H1 (cell line): ENCODE measurements at regions not wholly inside any gene's neighbourhood (a gene's known extent, or its start where the extent isn't known, plus 50 kb on each side); places are given as distances from the start of the nearest gene placed in this dataset.

ENCODE experiments used
- CTCF ChIA-PET: fragments of 300-600 bp; sonication (Branson Sonifier 250); formaldehyde crosslinking; loops from one replicate; lab custom pipeline; 2021; ENCODE audit not compliant: partially characterized antibody; lab: Charles Lee
- POLR2A ChIA-PET: fragments of 300-600 bp; sonication (Branson Sonifier 250); formaldehyde crosslinking; loops from one replicate; lab custom pipeline; 2021; ENCODE audit warnings: inconsistent platforms; ENCODE audit not compliant: partially characterized antibody; lab: Charles Lee
- DNase-seq, 2 experiments: peaks; one replicate each; pipeline versions ENCODE4 v3.0.0 to v3.0.0-alpha.2; 2010 to 2022; ENCODE audit warnings: low spot score in 2 of 2, low read depth in 1 of 2, mixed read lengths in 1 of 2
- FAIRE-seq: peaks from 2 replicates; lab custom pipeline; 2011; peaks lifted over from hg19 to GRCh38; lab: Jason Lieb, UNC
- H2AFZ ChIP-seq: 2 replicates; pipeline ENCODE4 v1.8.1; 2012; ENCODE audit warnings: low read length, inconsistent platforms
- H2AK5ac ChIP-seq: 2 replicates; pipeline ENCODE4 v1.6.1; 2013; ENCODE audit warnings: low read depth, low read length
- H2BK120ac ChIP-seq: replicated peaks from 2 replicates; pipeline ENCODE3; 2013; ENCODE audit warnings: low read depth, low read length, inconsistent platforms
- H2BK12ac ChIP-seq: 2 replicates; pipeline ENCODE4 v1.6.1; 2013; ENCODE audit warnings: low read depth, low read length
- H2BK15ac ChIP-seq: 2 replicates; pipeline ENCODE4 v1.6.1; 2013; ENCODE audit warnings: low read length
- H2BK20ac ChIP-seq: 2 replicates; pipeline ENCODE4 v1.6.1; 2013; ENCODE audit warnings: low read length
- H2BK5ac ChIP-seq: 2 replicates; pipeline ENCODE4 v1.6.1; 2013; ENCODE audit warnings: low read depth, low read length
- H3K14ac ChIP-seq: 2 replicates; pipeline ENCODE4 v1.6.1; 2013; ENCODE audit warnings: inconsistent platforms; ENCODE audit not compliant: insufficient read length
- H3K18ac ChIP-seq: 2 replicates; pipeline ENCODE4 v1.6.1; 2013; ENCODE audit warnings: low read length; ENCODE audit errors: extremely low read depth
- H3K23ac ChIP-seq: 2 replicates; pipeline ENCODE4 v1.6.1; 2013; ENCODE audit warnings: inconsistent platforms; ENCODE audit not compliant: insufficient read length
- H3K23me2 ChIP-seq: 2 replicates; pipeline ENCODE4 v1.6.1; 2013; ENCODE audit warnings: low read depth, low read length
- H3K27ac ChIP-seq: 2 replicates; pipeline ENCODE4 v1.6.1; 2011; ENCODE audit warnings: low read depth, low read length, inconsistent platforms
- H3K27me3 ChIP-seq, 4 experiments: replicated peaks in 1 of 4; 1 replicate in 1 of 4; 2 replicates in 3 of 4; pipeline versions ENCODE4 v1.6.1 to v1.8.1; 2011 to 2013; ENCODE audit warnings: low read length in 3 of 4, mild to moderate bottlenecking in 3 of 4, inconsistent platforms in 2 of 4, mixed read lengths in 2 of 4, moderate library complexity in 1 of 4; ENCODE audit not compliant: control insufficient read depth in 3 of 4, insufficient read depth in 3 of 4; ENCODE audit errors: extremely low read depth in 1 of 4
- H3K36me3 ChIP-seq, 4 experiments: 2 replicates each; pipeline versions ENCODE4 v1.6.1 to v1.8.1; 2011 to 2013; ENCODE audit warnings: mild to moderate bottlenecking in 4 of 4, low read length in 3 of 4, moderate library complexity in 2 of 4, control low read depth in 1 of 4, inconsistent platforms in 1 of 4; ENCODE audit not compliant: insufficient read depth in 4 of 4, control insufficient read depth in 2 of 4
- H3K4ac ChIP-seq: replicated peaks from 2 replicates; pipeline ENCODE3; 2013; ENCODE audit warnings: low read length, low read depth, mixed read lengths, inconsistent platforms; ENCODE audit not compliant: insufficient read length
- H3K4me1 ChIP-seq, 4 experiments: replicated peaks in 1 of 4; 1 replicate in 1 of 4; 2 replicates in 3 of 4; pipeline versions ENCODE4 v1.6.1 to v1.8.1; 2011 to 2013; ENCODE audit warnings: low read length in 3 of 4, inconsistent platforms in 2 of 4, mixed read lengths in 1 of 4; ENCODE audit not compliant: insufficient read depth in 4 of 4, control insufficient read depth in 3 of 4
- H3K4me2 ChIP-seq, 2 experiments: 2 replicates each; pipeline versions ENCODE4 v1.6.1 to v1.8.1; 2011 to 2013; ENCODE audit warnings: low read depth in 2 of 2, low read length in 2 of 2, control low read depth in 1 of 2, inconsistent platforms in 1 of 2, mild to moderate bottlenecking in 1 of 2; ENCODE audit not compliant: insufficient read depth in 1 of 2
- H3K4me3 ChIP-seq, 4 experiments: fragments of 200-600, 300-600 bp in 1 of 4; sonication (generic), shearing (Covaris generic), sonication (Bioruptor Twin) in 1 of 4; 2 replicates each; pipeline versions ENCODE4 v1.5.1 to v1.8.1; 2011 to 2016; ENCODE audit warnings: low read length in 4 of 4, low read depth in 3 of 4, control low read depth in 2 of 4, inconsistent platforms in 2 of 4, mild to moderate bottlenecking in 2 of 4, mixed read lengths in 1 of 4, moderate library complexity in 1 of 4; ENCODE audit not compliant: insufficient read depth in 2 of 4; ENCODE audit errors: extremely low read depth in 1 of 4
- H3K56ac ChIP-seq: replicated peaks from 2 replicates; pipeline ENCODE3; 2013; ENCODE audit warnings: low read depth, mild to moderate bottlenecking, mixed read lengths, low read length, inconsistent platforms; ENCODE audit not compliant: insufficient read length
- H3K79me1 ChIP-seq: 2 replicates; pipeline ENCODE4 v1.6.1; 2013; ENCODE audit warnings: low read depth, low read length, control low read depth
- H3K79me2 ChIP-seq, 2 experiments: 2 replicates each; pipeline versions ENCODE4 v1.6.1 to v1.8.1; 2012 to 2013; ENCODE audit warnings: low read length in 2 of 2, mild to moderate bottlenecking in 2 of 2, inconsistent platforms in 1 of 2; ENCODE audit not compliant: insufficient read depth in 2 of 2, control insufficient read depth in 1 of 2
- H3K9ac ChIP-seq, 4 experiments: replicated peaks in 1 of 4; 1 replicate in 1 of 4; 2 replicates in 3 of 4; pipeline versions ENCODE4 v1.6.1 to v1.8.1; 2011 to 2013; ENCODE audit warnings: low read depth in 3 of 4, low read length in 3 of 4, control low read depth in 2 of 4, mild to moderate bottlenecking in 2 of 4, moderate library complexity in 2 of 4, inconsistent platforms in 1 of 4; ENCODE audit errors: extremely low read depth in 1 of 4
- H3K9me3 ChIP-seq, 2 experiments: 2 replicates each; pipeline versions ENCODE4 v1.6.1 to v1.8.1; 2012 to 2013; ENCODE audit warnings: mild to moderate bottlenecking in 2 of 2, moderate library complexity in 2 of 2, control low read depth in 1 of 2, inconsistent platforms in 1 of 2, low read depth in 1 of 2, low read length in 1 of 2, mixed read lengths in 1 of 2; ENCODE audit not compliant: insufficient read depth in 2 of 2
- H4K20me1 ChIP-seq, 2 experiments: replicated peaks in 1 of 2; 2 replicates each; pipeline versions ENCODE3 to v1.8.1; 2011 to 2013; ENCODE audit warnings: inconsistent platforms in 2 of 2, low read length in 2 of 2, mild to moderate bottlenecking in 1 of 2; ENCODE audit not compliant: insufficient read depth in 2 of 2, control insufficient read depth in 1 of 2
- H4K5ac ChIP-seq: 2 replicates; pipeline ENCODE4 v1.6.1; 2013; ENCODE audit warnings: low read length, low read depth, mixed read lengths, inconsistent platforms; ENCODE audit not compliant: insufficient read length
- H4K8ac ChIP-seq: 2 replicates; pipeline ENCODE4 v1.8.0; 2013; ENCODE audit warnings: mild to moderate bottlenecking, moderate library complexity, low read length, inconsistent platforms; ENCODE audit not compliant: insufficient read depth; ENCODE audit errors: extremely low read depth
- H4K91ac ChIP-seq: replicated peaks from 2 replicates; pipeline ENCODE3; 2013; ENCODE audit warnings: low read length, mixed read lengths, inconsistent platforms; ENCODE audit not compliant: insufficient read length
- BCL11A ChIP-seq, 2 experiments: IDR thresholded peaks; one replicate each; pipeline ENCODE4 v1.6.1; 2011; ENCODE audit warnings: low read depth in 2 of 2, low read length in 2 of 2, mild to moderate bottlenecking in 2 of 2
- CBX5 ChIP-seq: fragments of 300-800, 300-1000 bp; sonication (generic); IDR thresholded peaks from 2 replicates; pipeline ENCODE4 v1.7.1; 2016; ENCODE audit warnings: antibody characterized with exemption, low read length, low read depth
- CTCF ChIP-seq, 3 experiments: IDR thresholded peaks; 1 replicate in 2 of 3; 2 replicates in 1 of 3; pipeline versions ENCODE4 v1.5.1 to v1.6.1; 2011; ENCODE audit warnings: low read length in 3 of 3, mild to moderate bottlenecking in 3 of 3, inconsistent platforms in 2 of 3, low read depth in 1 of 3, moderate library complexity in 1 of 3; ENCODE audit not compliant: insufficient read depth in 1 of 3; ENCODE audit errors: control extremely low read depth in 1 of 3
- EZH2 ChIP-seq: fragments of 200-600 bp; sonication (generic); IDR thresholded peaks from 2 replicates; pipeline ENCODE4 v1.7.1; 2012; ENCODE audit warnings: low read depth, mild to moderate bottlenecking, moderate library complexity, low read length, inconsistent platforms; ENCODE audit not compliant: severe bottlenecking
- KDM1A ChIP-seq: fragments of 200-600, 300-600 bp; sonication (generic); IDR thresholded peaks from 2 replicates; pipeline ENCODE4 v1.7.1; 2016; ENCODE audit warnings: mild to moderate bottlenecking, low read length, borderline replicate concordance
- RFX5 ChIP-seq: IDR thresholded peaks from 2 replicates; pipeline ENCODE4 v1.6.1; 2011; ENCODE audit warnings: low read depth, low read length, improper control_type of control experiment, borderline replicate concordance
- RNF2 ChIP-seq: fragments of 200-900, 300-1000 bp; sonication (generic); IDR thresholded peaks from 2 replicates; pipeline ENCODE4 v1.7.1; 2016; ENCODE audit warnings: borderline replicate concordance, low read depth, mild to moderate bottlenecking, antibody characterized with exemption, low read length; ENCODE audit not compliant: poor library complexity, severe bottlenecking; ENCODE audit errors: missing control alignments
- SIN3A ChIP-seq, 2 experiments: IDR thresholded peaks in 1 of 2; conservative IDR thresholded peaks in 1 of 2; 2 replicates each; pipeline ENCODE4 v1.6.1; 2011 to 2012; ENCODE audit warnings: low read length in 2 of 2, improper control_type of control experiment in 1 of 2, low read depth in 1 of 2, mild to moderate bottlenecking in 1 of 2
- SIRT6 ChIP-seq: IDR thresholded peaks from one replicate; pipeline ENCODE4 v1.7.1; 2012; ENCODE audit warnings: low read length, inconsistent platforms
- SRF ChIP-seq: IDR thresholded peaks from 2 replicates; pipeline ENCODE4 v1.6.1; 2011; ENCODE audit warnings: mild to moderate bottlenecking, low read depth, low read length, moderate library complexity
- YY1 ChIP-seq: IDR thresholded peaks from 2 replicates; pipeline ENCODE4 v1.6.1; 2011; ENCODE audit warnings: low read depth, mild to moderate bottlenecking, low read length
- WGBS, 2 experiments: shearing (Covaris generic) in 1 of 2; methylation state at CpG; one replicate each; pipeline versions ENCODE4 v1.1.6 to v1.1.7; 2013 to 2015; ENCODE audit warnings: low lambda C conversion rate in 2 of 2, mixed read lengths in 2 of 2, inconsistent platforms in 1 of 2, low coverage in 1 of 2, missing lambda C conversion rate in 1 of 2; ENCODE audit not compliant: insufficient replicate concordance in 2 of 2, insufficient coverage in 1 of 2, insufficient read length in 1 of 2; ENCODE audit errors: extremely low coverage in 1 of 2, missing lambda C conversion rate in 1 of 2; 5-methylcytosine and 5-hydroxymethylcytosine counted together

DNA sequence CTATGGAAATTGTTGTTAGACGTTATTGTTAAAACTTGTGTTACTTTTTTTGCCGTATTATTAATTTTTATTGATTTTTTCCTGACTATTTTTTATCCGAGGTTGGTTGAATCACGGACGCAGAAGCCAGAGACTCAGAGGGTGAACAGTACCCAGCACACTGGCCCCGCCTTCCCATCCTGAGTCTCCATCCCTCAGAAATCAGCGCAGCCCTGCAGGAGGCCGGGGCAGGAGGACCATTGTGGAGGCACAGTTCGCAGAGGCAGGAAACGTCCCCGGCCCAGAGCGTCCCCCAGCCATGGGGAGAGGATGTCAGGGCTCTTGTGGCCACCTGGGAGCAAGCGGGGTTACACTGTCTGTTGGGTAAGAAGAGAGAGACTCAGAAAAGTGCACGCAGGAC, 843.0 kb downstream of the BRD1 start:
- POLR2A ChIA-PET, result no interaction called here
- Histone ChIP-seq H3K14ac (no peak overlapping the region), H3K56ac (no peak overlapping the region), H2BK5ac (no peak overlapping the region), H2BK12ac (no peak overlapping the region), H3K23me2 (peaks cover 6% of the 10 kb centered on the region; the same call in 1 of the 2 replicates), H2AK5ac (no peak overlapping the region), H3K9me3 (no peaks in the 10 kb centered on the region), H3K79me1 (no peaks in the 10 kb centered on the region), H2BK120ac (no peak overlapping the region), H2AFZ (no peak overlapping the region), H3K23ac (no peak overlapping the region), H3K27me3 (0 out of 7 replicates have a peak, but pooled peaks cover 0 to 2% (median 0%) of the 10 kb centered on the region in 4 experiments), H3K4me3 (no peak overlapping the region), H3K18ac (no peak overlapping the region), H3K27ac (no peak overlapping the region), H3K4ac (no peak overlapping the region), H4K20me1 (peaks cover 0 to 5% of the 10 kb centered on the region in 2 experiments), H4K5ac (no peak overlapping the region), H3K79me2 (no peaks in the 10 kb centered on the region), H3K4me2 (no peak overlapping the region), H4K8ac (no peak overlapping the region), H2BK20ac (no peak overlapping the region), H3K4me1 (no peaks in the 10 kb centered on the region; a peak in 1 of 7 replicates), H3K36me3 (no peaks in the 10 kb centered on the region), H2BK15ac (no peak overlapping the region), H4K91ac (no peak overlapping the region), H3K9ac (no peak overlapping the region)
- WGBS, 2 experiments, result 85% methylated on average over 14 of the region's 14 CpGs; no CpG with 5 or more reads in 1 of the 2 experiments
- CTCF ChIA-PET, result interaction anchor here (1.3 kb wide), 1 partner anchor 10 kb away, joined by 3 read pairs; no protein-coding TSS in a partner anchor
- TF ChIP-seq RNF2 (no peak), SIN3A (conservative IDR thresholded peaks at IDR 0.05 in 1 of 2, IDR thresholded peaks at IDR 0.05 in 1 of 2; ENCODE audit: low read depth in 1 of 2, low read length in 2 of 2) (no peak), SRF (no peak), EZH2 (no peak), YY1 (no peak), RFX5 (no peak), CBX5 (no peak), BCL11A (IDR thresholded peaks at IDR 0.05; ENCODE audit: low read depth in 2 of 2, low read length in 2 of 2) (no peak), SIRT6 (no peak), CTCF (IDR thresholded peaks at IDR 0.05; ENCODE audit: control extremely low read depth in 1 of 3, insufficient read depth in 1 of 3, low read depth in 1 of 3, low read length in 3 of 3) (no peak), KDM1A (no peak)
- DNase-seq, result no peak
- no peak for FAIRE-seq
